AG09319 (cell line): ENCODE measurements at regions not wholly inside any gene's neighbourhood (a gene's known extent, or its start where the extent isn't known, plus 50 kb on each side); places are given as distances from the start of the nearest gene placed in this dataset.

Source experiments
- DNase-seq: peaks from one replicate; pipeline ENCODE4 v3.0.0-alpha.2; 2010; ENCODE audit warnings: low read depth; ENCODE audit errors: extremely low read depth
- TF ChIP-seq, protein P1 (sequence below): IDR thresholded peaks from 2 replicates; pipeline ENCODE4 v1.5.1; 2011; ENCODE audit warnings: low read depth, mild to moderate bottlenecking, inconsistent platforms, low read length, moderate library complexity

DNA sequence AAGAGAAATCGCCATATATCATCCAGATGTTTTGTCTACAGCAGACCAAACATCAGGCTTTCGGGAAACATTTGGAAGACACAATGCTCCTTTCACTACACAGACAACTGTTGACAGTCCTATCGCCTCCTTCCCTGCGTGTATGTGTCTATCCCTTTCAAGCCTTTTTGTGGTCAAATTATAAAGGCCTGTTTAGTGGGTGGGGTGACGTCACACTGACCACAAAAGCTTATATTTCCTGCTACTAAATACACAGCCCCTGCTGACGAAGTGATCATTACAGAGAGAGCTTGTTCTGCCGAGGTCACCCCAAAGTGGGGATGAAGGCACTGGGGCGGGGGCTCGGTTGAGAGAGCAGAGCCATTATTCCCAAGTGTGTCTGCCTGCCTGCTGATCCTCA lies 302.7 kb upstream of the TNP1 start:
- DNase-seq: peak; percentile 40
- TF ChIP-seq, protein P1, sequence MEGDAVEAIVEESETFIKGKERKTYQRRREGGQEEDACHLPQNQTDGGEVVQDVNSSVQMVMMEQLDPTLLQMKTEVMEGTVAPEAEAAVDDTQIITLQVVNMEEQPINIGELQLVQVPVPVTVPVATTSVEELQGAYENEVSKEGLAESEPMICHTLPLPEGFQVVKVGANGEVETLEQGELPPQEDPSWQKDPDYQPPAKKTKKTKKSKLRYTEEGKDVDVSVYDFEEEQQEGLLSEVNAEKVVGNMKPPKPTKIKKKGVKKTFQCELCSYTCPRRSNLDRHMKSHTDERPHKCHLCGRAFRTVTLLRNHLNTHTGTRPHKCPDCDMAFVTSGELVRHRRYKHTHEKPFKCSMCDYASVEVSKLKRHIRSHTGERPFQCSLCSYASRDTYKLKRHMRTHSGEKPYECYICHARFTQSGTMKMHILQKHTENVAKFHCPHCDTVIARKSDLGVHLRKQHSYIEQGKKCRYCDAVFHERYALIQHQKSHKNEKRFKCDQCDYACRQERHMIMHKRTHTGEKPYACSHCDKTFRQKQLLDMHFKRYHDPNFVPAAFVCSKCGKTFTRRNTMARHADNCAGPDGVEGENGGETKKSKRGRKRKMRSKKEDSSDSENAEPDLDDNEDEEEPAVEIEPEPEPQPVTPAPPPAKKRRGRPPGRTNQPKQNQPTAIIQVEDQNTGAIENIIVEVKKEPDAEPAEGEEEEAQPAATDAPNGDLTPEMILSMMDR: no peak

DNA sequence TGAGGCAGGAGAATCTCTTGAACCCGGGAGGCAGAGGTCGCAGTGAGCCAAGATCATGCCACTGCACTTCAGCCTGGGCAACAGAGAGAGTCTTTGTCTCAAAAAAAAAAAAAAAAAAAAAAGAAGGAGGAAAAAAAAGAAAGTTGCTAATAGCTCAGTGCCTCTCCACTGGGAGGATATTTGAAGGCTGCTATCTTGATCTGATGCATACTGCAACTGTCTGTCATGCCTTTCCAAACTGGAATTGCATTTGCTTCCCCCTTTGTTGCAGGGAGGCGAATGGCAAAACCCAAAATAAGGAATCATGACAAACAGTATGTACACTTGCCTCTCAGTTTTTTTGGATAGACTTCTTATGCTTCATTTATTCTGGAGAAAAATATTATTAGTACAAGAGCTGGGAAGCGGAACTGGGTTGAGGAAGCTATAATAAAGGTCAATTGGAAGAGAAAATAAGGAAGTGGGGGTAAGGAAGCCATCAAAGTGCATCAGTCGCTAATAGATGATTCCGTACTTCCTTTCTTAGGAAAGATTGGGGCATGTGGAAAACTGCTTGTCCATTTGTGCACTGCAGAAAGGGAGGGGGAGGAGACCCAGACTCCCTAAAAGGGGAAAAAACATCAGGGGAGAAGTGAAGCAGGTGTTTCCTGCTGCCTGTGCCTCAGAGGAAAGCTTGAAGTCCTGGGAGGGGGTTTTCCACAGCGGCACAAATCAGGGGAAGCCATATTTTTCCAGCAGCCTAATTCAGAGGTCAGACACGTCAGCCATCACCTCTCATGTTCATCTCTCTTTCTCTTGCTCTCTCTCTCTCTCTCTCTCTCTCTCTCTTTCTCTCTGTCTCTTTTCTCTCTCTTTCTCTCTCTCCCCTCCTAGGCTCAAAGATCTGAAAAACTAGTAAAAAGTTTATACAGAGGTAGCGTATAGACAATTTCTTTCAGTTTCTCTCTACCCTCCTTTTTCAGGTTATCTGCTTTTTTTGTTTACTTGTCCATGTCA lies 301.4 kb upstream of the TNP1 start:
- TF ChIP-seq, protein P1: no peak
- DNase-seq: no peak

DNA sequence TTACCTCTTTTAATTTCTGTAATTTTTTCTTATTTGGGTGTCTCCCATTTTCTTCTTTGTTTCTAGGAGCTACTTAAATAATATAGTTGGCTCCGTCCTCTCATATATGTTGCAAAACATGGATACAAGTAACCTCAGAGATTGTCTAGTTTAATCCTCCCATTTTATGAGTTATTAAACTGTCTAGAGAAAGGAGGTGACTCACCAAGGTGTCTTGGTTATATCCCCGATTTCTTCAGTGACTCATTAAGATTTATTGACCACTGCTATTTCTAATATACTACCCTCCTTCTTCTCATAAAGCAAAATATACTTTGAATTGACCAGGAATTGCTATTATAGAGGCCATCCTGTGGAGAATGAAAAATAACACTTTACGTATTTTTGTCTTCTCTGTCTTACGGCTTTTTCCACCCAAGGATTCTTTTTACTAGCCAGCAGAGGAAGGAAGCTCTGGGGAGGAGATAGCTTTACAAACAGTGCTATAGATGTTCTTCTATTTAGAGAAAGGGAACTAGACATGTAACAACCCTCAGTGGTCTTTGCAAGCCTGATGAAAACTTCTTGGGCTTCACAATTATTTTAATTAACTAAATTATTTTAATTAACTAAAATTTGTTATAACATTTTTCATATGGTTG lies 300.4 kb upstream of the TNP1 start:
- TF ChIP-seq, protein P1: no peak
- DNase-seq: no peak

DNA sequence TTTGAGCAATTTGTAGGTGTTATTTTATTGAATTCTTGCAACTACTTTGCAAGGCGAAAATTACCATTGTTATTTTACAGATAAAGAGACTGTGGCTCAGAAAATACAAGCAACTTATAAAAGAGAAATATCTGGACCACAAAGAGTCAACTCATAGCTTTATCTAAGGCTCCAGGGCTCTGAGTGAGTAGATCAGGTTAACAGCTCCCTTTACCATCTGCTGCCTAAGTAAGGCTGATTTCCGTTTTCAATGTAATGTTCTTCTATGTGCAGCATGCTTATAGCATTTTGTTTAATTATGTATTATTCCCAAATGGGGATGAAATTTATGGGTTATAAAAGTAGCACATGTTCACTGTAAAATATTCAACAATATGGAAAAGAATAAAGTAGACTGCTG lies 299.1 kb upstream of the TNP1 start:
- no peak for DNase-seq
- TF ChIP-seq, protein P1: no peak

DNA sequence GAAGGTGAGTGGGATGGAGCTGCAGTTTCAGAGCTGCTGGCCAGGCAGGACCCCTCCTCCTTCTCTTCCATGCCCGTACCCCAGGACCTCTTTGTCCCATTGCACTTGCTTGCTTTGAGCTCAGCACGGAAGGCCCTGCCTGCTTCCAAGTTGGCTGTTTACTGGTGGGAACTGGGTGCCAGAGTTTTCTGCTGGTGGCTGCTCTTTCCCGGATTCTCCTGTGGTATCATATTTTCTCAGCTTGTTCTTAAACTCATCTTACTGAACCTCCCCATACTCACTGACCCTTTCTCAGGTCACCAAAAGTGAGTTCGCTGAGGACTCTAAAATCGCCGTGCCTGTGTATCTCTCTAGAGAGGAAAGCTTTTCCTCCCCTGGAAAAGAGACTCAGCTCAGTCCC lies 297.7 kb upstream of the TNP1 start:
- TF ChIP-seq, protein P1: no peak

DNA sequence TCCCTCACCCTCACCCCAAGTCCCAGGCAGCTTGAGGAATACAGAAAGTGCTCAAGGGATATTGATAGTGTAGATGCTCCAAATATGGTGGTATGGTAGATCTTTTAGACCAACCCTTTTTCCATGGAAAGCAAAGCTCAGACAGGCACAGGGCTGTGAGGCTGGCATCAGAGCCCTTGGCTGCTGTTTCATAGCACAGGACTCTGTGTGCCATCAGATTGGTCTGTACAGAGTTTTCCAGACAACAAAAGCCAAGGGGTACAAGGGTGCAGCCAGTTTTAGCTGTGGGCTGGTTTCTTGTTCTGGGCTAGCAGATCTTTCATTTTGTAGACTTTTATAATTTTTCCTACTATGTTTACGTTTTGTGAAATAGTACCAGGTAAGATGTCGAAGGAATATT lies 296.9 kb upstream of the TNP1 start:
- TF ChIP-seq, protein P1: no peak
- DNase-seq: no peak

More for the DNA sequence above, 297.7 kb upstream of the TNP1 start:
- no peak for DNase-seq

DNA sequence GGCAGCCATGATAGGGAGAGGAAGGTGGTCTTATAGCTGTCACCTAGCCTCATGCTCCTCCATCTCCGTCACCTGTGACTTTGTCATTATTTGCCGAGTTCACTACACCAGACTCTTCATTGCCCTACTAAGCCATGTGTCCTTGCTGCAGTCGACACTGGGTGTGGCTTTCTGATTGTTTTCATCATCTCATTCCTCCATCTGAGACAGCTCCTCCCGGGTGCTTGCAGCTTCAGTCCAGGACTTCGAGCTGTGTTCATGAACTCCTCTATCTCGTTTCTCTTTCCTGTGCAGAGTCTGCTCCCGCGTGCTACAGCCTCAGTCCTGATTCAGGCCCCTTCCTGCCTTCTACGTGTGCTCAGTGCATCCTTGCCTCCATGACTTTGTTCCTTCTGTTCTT lies 295.1 kb upstream of the TNP1 start:
- no peak for DNase-seq
- TF ChIP-seq, protein P1: no peak
